Gastrocnemius medialis (tissue), 4 donors: ENCODE measurements at regions not wholly inside any gene's neighbourhood (a gene's known extent, or its start where the extent isn't known, plus 50 kb on each side); places are given as distances from the start of the nearest gene placed in this dataset.

Experiments
- CTCF ChIP-seq, 5 experiments: fragments of 450-650 bp in 3 of 5; fragments of 200-600 bp in 2 of 5; sonication (generic) in 2 of 5; IDR thresholded peaks in 4 of 5; conservative IDR thresholded peaks in 1 of 5; 1 replicate in 4 of 5; 2 replicates in 1 of 5; pipeline ENCODE4 v1.5.1; 2016 to 2019; ENCODE audit warnings: antibody characterized with exemption in 5 of 5, mild to moderate bottlenecking in 3 of 5, moderate library complexity in 3 of 5
- POLR2A ChIP-seq, 2 donors: fragments of 450-650 bp; IDR thresholded peaks; one replicate each; pipeline ENCODE4 v1.6.1; 2017; ENCODE audit warnings: antibody characterized with exemption in 2 of 2, mild to moderate bottlenecking in 2 of 2, moderate library complexity in 2 of 2

DNA sequence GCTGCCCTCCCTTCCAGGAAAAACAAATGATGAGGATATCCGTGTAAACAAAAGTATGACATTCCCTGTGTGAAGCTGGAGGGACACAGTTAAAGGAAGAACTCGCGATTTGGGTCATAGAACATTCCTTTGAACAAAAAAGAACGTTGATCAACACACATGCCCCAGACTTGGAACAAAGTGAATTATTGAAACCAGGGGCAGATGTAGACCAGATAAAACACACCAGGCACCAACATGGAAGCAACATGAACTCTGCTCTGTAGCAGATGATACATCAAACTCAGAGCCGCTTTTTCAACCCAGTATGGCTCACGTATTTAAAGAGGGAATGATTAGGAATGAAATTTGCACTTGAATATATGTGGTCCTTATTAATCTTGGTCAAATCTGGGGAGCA is 206.5 kb downstream of the TMEM182 start:
- TF ChIP-seq CTCF (IDR thresholded peaks at IDR 0.05 in 4 of 5, conservative IDR thresholded peaks at IDR 0.05 in 1 of 5) (no peak), POLR2A (IDR thresholded peaks at IDR 0.05) (no peak)
